Renal cortex interstitium (tissue), 11 donors: ENCODE measurements at regions not wholly inside any gene's neighbourhood (a gene's known extent, or its start where the extent isn't known, plus 50 kb on each side); places are given as distances from the start of the nearest gene placed in this dataset.
"Not testable (repeated sequence)": the region's sequence is repeated elsewhere in the genome, so short reads cannot be mapped to it uniquely, and the experiment has no call there.

Experiments used
- DNase-seq, 11 donors: peaks; one replicate each; pipeline ENCODE4 v3.0.0-alpha.2; 2013; ENCODE audit warnings: low read depth in 9 of 11, low spot score in 4 of 11; ENCODE audit errors: extremely low read depth in 1 of 11

DNA sequence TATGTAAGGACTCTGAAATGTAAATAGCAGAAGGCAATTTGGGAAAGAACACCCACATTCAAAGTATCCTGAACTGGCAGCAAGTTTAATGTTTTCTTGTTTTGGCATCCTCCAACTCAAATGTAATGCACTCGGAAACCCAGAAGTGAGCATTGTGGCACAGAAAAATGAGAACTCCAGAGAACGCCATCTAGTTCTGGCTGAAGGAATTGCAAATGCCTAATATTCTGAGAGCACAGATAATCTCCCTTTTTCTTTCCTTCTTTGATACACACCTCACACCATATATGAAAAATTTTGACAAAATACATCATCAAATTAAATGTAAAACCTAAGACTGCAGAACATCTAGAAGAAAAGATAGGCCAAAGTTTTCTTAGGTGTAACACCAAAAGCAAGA lies 52.1 kb downstream of the PWWP3B start:
- DNase-seq: no peak

DNA sequence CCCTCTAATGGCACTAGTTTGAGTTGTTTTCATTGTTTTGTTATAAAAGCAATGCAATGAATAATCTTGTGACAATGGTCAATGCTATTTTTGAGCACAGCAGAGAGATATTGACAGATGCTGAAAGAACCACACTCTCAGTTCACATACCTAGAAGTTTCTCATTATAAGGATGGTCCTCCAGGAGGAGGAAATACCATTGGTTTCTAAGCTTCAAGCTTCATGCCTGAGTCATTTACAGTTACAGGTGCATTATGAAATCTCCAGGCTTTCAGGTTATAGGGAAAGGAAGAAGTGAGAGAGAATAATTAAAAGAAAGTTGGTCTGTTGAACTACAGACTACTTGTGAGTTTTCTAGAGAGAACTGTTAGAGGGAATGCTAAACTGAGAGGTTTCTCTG lies 75.3 kb downstream of the PWWP3B start:
- DNase-seq: no peak

DNA sequence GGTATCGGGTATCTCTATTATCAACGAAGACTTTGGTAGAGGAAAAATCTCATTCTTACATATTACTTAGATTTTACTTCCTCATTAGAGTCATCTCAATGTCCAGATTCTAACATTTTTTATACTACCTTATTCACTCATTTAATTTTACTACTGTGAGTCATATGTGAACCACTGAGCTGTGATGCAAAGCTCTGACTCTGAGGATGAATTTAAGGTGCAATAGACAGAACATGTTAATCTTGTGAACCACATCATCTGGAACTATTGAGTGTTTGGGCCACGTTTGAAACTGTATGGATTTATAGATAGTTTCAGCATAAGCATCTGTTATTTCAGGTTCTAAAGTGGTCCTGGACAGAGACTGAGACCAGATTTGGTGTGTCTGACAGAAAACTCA lies 78.4 kb downstream of the PWWP3B start:
- no peak for DNase-seq

DNA sequence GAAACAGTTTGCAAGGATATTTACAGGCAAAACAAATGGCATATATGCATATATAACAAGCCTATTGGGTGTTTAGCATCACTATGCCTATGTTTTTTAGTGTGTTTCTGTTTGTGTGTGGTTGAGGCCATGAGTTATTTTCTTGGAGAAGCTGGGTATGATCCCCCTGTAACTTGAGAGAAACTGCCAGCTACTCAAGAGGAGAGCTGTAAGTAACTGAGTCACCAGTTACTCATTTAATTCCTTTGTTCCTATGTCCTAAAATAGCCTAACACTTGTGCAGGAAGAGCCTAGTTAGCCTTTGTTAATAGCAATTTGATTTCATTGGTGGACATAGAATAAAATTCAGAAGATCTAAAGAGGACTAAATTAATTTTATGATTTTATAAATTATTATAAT lies 79.1 kb downstream of the PWWP3B start:
- no peak for DNase-seq

DNA sequence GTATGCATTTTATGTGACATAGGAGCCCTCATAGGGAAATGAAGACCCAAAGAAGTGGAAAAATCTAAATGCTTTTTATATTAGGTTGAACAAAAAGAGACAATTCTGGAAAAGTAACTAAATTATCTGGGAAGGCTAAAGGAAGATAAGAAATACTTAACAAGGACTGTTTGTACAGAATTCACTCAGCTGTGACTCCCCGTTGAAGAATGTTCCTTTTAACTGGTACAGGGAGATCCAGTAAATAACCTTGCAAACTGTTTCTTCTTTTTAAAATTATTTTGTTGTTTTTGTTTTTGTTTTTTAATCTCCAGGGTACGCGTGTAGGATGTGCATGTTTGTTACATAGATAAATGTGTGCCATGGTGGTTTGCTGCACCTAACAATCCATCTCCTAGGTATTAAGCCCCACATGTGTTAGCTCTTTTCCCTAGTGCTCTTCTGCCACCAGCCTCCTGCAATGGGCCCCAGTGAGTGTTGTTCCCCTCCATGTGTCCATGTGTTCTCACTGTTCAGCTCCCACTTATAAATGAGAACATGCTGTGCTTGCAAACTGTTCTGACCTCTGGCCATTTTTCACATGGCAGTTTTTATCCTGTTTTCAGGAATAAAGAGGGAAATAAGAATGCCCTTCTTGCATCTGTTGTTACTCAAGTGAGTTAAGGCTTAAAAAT lies 81.7 kb downstream of the PWWP3B start:
- DNase-seq: no peak

DNA sequence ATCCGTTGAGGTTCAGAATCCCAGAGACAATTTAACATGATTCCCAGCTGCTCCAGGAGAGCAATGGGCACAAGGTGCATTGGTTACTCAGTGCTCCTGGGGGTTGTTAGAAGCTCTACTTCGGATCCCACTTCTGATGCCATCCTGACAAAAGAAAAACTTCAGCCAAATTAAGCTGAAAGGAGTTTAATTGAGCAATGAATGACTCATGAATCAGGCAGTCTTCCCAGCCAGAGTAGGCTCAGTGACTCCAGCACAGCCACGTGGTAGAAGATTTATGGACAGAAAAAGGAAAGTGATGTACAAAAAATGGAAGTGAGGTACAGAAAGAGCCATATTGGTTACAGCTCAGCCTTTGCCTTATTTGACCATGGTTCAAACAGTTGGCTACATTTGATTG lies 95.7 kb downstream of the PWWP3B start:
- DNase-seq: no peak

DNA sequence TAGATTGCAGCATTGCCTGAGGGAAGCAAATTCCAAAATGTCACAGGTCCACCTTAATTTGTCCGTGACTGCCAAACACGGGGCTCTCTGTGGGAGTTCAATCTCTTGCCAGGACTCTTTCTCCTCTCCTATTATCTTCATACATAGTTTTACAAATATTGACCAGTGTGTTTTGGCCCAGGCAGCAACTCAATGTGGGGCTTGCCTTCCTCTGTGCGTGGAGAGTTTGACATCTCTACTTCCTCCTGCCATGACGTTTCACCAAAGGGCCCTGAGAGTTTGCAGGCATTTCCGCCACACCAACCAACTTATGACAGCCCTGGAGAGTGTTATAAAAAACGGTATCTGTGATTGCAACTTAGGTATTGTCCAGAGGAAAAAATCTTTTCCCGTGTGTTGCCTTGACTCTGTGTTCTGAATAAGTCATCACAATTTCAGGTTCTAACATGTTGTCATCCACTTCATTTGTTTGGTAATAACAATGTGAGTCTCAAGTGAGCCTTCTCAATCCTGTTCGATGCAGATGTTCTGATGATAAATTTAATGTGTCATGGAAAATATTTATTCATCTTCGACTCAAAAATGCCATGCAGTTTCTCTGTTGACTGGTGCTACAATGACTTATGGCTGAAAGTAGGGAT lies 106.0 kb downstream of the PWWP3B start:
- not testable (repeated sequence) for DNase-seq

DNA sequence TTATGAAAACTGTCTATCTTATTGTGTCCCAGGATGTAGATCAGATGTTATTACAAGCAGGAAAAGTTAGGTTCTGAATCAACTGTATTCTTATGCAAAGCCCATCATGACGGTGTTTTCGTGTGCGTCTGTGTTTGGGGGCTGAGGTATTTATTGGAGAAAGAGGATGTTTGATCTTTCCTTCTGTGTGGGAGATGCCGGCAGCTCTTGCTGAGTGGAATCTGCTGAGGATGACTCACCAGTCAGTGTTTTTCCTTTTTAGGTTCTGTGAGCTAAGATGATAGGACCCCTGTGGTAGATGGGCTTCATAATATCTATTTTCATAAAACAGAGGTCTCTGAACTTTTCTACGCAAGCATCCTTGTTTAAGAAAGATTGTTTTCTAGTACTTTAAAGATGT lies 107.1 kb downstream of the PWWP3B start:
- not testable (repeated sequence) for DNase-seq

DNA sequence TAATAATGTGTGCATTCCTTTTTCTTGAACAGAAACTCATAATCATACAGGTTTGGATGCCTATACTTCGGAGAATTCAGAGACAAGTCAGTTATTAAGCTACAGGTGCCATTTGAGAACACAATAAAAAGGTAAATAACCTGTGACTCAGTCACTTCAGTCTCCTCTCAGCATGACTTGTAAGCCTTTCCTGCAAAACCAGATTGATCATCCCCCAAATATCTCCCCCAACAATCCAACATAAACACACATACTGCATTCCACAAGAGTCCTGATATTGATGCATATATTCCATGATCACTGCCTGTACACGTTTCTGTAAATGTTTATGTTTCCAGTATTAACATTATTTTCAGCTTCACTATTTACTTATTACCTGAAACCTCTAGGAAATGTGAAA lies 110.8 kb downstream of the PWWP3B start:
- no peak for DNase-seq

DNA sequence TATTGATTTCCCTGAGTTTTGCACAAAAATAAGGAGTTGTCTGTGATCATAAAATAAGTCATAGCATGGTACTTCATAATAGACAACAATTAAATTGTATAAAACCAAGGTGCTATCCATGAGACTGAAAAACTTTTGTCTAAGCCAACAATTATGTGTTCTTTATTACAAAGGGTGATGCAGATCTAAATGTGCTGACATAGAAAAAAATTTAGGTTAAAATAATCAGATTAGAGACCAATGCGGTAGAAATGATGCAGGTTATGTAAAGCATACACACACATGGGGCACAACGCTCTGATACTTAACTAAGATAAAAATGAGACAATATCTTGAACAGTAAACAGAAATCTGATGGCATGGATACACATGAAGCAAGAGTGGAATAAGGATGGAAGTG lies 113.3 kb downstream of the PWWP3B start:
- DNase-seq: no peak

DNA sequence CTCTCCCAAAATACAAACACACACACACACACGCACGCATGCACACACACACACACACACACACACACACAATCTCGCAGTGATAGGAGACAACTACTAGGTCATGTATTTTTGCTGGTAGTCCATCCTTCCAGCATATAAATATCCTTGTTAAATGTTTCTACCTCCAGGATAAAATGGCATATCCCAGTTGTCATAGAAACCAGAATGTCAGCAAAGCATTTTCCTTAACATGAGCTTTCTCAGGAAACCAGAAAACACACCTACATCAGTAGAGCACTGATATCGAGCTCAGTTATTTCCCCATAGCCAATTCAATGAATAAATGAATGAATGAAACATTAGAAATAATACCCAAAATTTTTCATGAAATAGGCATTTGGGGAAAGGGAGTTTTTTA lies 115.7 kb downstream of the PWWP3B start:
- no peak for DNase-seq

DNA sequence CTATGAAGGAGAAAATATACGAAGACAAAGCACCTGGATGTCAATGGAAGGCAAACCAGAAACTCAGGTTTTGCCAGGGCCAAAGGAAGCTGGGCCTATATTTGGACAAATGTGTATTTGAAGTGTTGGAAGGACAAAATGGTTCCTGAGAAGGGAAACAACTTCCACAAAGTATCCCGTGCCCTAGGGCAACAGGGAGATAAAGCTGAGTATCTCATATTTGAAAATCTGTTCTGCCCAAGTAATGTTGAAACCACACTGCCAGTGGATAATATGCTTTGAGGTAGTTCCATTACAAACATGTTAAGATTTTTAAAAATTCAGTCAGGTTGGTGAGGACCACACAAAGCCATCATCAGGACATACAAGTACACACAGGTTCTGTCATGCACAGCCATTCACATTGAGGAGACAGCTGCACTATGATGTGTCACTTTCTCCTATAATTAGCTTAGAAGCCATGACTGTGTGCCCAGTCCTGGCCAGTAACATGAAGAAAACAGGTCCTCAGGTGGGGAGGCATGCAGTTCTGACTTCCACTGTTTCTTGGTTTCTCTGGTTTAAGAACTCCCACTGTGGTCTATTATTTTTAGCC lies 116.4 kb downstream of the PWWP3B start:
- DNase-seq: no peak

DNA sequence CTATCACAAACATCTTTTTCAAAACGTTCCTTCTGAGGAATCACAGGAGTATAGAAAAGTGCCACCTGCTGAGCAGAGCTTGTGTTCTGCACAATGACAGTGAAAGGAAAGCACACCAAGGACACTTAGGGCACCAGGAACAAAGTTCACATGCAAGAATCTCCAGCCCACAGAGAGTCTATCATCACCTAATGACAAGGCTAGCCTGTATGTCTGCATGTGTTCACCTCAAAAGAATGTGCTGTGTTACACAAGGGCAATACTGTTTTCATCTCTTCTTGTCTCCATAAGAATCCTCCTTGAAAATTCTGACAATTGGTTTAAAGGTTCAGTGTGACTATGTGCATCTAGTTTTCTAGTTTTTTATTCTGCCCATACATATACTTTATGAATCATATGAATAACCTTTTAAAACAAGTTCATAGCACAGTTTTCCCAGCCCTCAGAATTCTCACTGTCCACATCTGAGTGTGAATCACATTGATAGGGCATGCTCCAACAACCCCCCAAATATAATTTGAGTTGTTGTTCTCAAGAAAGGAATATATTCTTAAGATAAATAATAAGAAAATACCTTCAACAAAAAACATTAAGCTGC lies 118.0 kb downstream of the PWWP3B start:
- DNase-seq: no peak

DNA sequence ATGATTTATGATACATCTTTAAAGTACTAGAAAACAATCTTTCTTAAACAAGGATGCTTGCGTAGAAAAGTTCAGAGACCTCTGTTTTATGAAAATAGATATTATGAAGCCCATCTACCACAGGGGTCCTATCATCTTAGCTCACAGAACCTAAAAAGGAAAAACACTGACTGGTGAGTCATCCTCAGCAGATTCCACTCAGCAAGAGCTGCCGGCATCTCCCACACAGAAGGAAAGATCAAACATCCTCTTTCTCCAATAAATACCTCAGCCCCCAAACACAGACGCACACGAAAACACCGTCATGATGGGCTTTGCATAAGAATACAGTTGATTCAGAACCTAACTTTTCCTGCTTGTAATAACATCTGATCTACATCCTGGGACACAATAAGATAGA lies 122.7 kb downstream of the PWWP3B start:
- DNase-seq: not testable (repeated sequence)

DNA sequence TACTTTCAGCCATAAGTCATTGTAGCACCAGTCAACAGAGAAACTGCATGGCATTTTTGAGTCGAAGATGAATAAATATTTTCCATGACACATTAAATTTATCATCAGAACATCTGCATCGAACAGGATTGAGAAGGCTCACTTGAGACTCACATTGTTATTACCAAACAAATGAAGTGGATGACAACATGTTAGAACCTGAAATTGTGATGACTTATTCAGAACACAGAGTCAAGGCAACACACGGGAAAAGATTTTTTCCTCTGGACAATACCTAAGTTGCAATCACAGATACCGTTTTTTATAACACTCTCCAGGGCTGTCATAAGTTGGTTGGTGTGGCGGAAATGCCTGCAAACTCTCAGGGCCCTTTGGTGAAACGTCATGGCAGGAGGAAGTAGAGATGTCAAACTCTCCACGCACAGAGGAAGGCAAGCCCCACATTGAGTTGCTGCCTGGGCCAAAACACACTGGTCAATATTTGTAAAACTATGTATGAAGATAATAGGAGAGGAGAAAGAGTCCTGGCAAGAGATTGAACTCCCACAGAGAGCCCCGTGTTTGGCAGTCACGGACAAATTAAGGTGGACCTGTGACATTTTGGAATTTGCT lies 123.8 kb downstream of the PWWP3B start:
- not testable (repeated sequence) for DNase-seq

DNA sequence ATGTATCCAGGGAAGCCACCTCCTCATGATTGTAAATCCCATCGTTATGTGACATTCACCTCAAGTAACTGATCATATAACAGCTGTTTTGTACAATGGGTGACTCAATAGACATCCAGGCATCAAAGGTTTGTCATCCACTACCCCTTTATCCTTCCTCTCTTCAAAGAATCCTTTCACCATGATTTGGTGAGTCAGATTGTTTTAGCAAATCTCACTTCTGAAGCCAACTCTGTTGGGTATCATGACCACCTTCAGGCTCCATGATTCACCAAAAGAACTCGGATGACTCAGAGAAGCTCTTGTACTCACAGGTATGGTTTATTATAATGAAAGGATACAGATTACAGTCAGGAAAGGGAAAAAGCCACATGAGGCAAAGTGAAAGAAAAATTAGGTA lies 132.1 kb downstream of the PWWP3B start:
- DNase-seq: no peak

DNA sequence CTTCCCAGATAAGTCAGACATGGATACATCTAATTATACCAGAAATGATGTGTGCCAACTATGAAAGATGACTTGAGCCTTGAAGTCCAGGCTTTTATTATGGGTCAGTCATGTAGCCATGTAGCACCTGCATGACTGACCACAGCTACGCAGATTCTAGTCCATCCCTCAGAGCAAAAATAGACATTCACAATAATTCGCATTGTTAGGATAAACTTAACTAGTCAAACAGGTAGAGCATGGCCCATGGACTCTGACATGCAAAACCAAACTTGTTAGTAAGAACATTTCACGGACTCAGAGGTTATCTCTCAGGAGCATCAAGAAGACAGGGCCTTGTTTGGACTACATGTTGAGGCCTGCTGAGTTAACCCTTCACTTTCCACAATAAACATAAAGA lies 132.6 kb downstream of the PWWP3B start:
- DNase-seq: no peak

DNA sequence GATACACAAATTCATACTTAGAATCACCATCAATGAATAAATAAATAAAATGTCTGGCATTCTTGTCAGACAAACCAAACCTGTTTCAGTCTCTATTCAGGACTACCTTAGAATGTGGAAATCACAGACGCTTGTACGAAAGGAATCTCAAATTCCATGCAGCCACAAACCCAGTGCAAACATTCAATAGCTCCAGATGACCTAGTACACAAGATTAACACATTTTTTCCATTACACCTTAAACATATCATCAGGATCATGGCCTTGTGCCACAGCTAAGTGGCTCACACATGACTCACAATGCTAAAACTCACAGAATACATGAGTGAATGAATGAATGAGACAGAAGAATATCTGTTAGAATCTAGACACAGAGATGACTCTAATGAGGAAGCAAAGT lies 134.2 kb downstream of the PWWP3B start:
- DNase-seq: no peak

DNA sequence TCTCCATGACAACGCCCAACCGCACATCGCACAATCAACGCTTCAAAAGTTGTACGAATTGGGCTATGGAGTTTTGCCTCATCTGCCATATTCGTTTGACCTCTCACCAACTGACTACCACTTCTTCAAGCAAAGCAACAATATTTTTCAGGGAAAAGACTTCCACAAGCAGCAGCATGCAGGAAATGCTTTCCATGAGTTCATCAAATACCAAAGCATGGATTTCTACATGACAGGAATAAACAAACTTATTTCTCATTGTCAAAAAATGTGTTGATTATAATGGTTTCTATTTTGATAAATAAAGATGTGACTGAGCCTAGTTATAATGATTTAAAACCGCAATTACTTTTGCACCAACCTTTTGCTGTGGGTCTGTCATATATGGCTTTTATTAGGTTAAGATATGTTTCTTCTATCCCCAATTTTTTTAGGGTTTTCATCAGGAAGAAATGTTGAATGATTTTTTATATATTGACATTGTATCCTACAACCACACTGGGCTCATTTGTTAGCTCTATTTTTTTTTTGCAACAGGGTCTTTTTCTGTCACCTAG lies 138.4 kb downstream of the PWWP3B start:
- DNase-seq: no peak

DNA sequence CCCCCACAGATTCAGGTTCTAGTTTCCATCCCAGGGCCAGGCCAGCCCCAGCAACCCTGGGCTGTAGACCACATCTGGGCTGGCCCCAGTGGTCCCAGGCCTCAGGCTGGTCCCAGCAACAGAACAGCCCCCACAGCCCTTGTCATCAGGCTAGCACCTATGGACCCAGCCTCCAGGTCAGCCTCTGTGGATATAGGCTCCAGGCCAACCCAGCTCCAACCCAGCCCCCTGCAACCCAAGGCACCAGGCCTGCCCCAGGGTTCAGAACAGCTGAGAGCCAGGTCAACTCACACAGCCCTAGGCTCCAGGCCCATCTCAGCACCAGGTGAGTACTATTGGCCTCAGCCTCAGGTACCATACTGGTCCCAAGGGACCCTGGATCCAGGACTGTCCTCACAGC lies 155.3 kb downstream of the PWWP3B start:
- no peak for DNase-seq
